HG03064 (cell line): ENCODE measurements at regions not wholly inside any gene's neighbourhood (a gene's known extent, or its start where the extent isn't known, plus 50 kb on each side); places are given as distances from the start of the nearest gene placed in this dataset.

Source experiments
- ATAC-seq: cut with Tn5 transposase; IDR thresholded peaks from one replicate; pipeline ENCODE4 v1.9.1; 2021; ENCODE audit warnings: low read depth; ENCODE audit not compliant: unreplicated experiment

- no peak for ATAC-seq
Observed at GRCh38 chr9:28770827-28771226, 1197.5 kb upstream of the C9orf72 start.

GRCh38 chr9:28774433-28775235 lies 1201.4 kb upstream of the C9orf72 start:
- no peak for ATAC-seq

- no peak for ATAC-seq
Observed at GRCh38 chr9:28779243-28779642, 1206.0 kb upstream of the C9orf72 start.

GRCh38 chr9:28781481-28781880 lies 1208.2 kb upstream of the C9orf72 start:
- no peak for ATAC-seq

- ATAC-seq = no peak
Observed at GRCh38 chr9:28782630-28783029, 1209.3 kb upstream of the C9orf72 start.

- ATAC-seq = no peak
Observed at GRCh38 chr9:28792716-28793115, 1219.4 kb upstream of the C9orf72 start.

GRCh38 chr9:28799876-28800275 lies 1226.6 kb upstream of the C9orf72 start:
- no peak for ATAC-seq

- no peak for ATAC-seq
Observed at GRCh38 chr9:28801144-28801799, 1228.0 kb upstream of the C9orf72 start.

- ATAC-seq = no peak
Observed at GRCh38 chr9:28805197-28805596, 1231.9 kb upstream of the C9orf72 start.

- ATAC-seq = no peak
Observed at GRCh38 chr9:28808042-28808441, 1234.8 kb upstream of the C9orf72 start.

- ATAC-seq = no peak
Observed at GRCh38 chr9:28810388-28811075, 1237.3 kb upstream of the C9orf72 start.

- no peak for ATAC-seq
Observed at GRCh38 chr9:28820741-28821140, 1247.5 kb upstream of the C9orf72 start.

GRCh38 chr9:28821240-28821639 lies 1248.0 kb upstream of the C9orf72 start:
- no peak for ATAC-seq

GRCh38 chr9:28824432-28824963 lies 1251.2 kb upstream of the C9orf72 start:
- no peak for ATAC-seq

GRCh38 chr9:28832168-28832770 lies 1259.0 kb upstream of the C9orf72 start:
- no peak for ATAC-seq

GRCh38 chr9:28834156-28834555 lies 1260.9 kb upstream of the C9orf72 start:
- ATAC-seq = no peak

GRCh38 chr9:28839778-28840430 lies 1266.6 kb upstream of the C9orf72 start:
- ATAC-seq = no peak

GRCh38 chr9:28841775-28842174 lies 1268.5 kb upstream of the C9orf72 start:
- no peak for ATAC-seq

- ATAC-seq = no peak
Observed at GRCh38 chr9:28847331-28847730, 1274.0 kb upstream of the C9orf72 start.

- no peak for ATAC-seq
Observed at GRCh38 chr9:28848671-28849070, 1275.4 kb upstream of the C9orf72 start.
